AG10803 (cell line): ENCODE measurements at regions not wholly inside any gene's neighbourhood (a gene's known extent, or its start where the extent isn't known, plus 50 kb on each side); places are given as distances from the start of the nearest gene placed in this dataset.
A peak's percentile ranks its signal among the peaks of the same experiment; 100 is the strongest.
"Not testable (repeated sequence)": the region's sequence is repeated elsewhere in the genome, so short reads cannot be mapped to it uniquely, and the experiment has no call there.

ENCODE experiments used
- DNase-seq: peaks from one replicate; pipeline ENCODE4 v3.0.0; 2010; ENCODE audit warnings: low read depth
- H3K4me3 ChIP-seq: 2 replicates; pipeline ENCODE4 v1.5.1; 2011; ENCODE audit warnings: mild to moderate bottlenecking, low read length, control low read depth
- TF ChIP-seq, protein P1 (sequence below): conservative IDR thresholded peaks from 2 replicates; pipeline ENCODE4 v1.5.1; 2011; ENCODE audit warnings: mild to moderate bottlenecking, low read length, control low read depth, inconsistent platforms

GRCh38 chr10:83515001-83515400 lies 624.3 kb upstream of the GHITM start:
- no peak overlapping the region for H3K4me3 ChIP-seq
- DNase-seq = no peak
- TF ChIP-seq, protein P1, sequence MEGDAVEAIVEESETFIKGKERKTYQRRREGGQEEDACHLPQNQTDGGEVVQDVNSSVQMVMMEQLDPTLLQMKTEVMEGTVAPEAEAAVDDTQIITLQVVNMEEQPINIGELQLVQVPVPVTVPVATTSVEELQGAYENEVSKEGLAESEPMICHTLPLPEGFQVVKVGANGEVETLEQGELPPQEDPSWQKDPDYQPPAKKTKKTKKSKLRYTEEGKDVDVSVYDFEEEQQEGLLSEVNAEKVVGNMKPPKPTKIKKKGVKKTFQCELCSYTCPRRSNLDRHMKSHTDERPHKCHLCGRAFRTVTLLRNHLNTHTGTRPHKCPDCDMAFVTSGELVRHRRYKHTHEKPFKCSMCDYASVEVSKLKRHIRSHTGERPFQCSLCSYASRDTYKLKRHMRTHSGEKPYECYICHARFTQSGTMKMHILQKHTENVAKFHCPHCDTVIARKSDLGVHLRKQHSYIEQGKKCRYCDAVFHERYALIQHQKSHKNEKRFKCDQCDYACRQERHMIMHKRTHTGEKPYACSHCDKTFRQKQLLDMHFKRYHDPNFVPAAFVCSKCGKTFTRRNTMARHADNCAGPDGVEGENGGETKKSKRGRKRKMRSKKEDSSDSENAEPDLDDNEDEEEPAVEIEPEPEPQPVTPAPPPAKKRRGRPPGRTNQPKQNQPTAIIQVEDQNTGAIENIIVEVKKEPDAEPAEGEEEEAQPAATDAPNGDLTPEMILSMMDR = no peak

- H3K4me3 ChIP-seq = no peak overlapping the region
- TF ChIP-seq, protein P1 = no peak
- DNase-seq = no peak
These were observed 622.5 kb upstream of the GHITM start for GRCh38 chr10:83516788-83517187.

DNA sequence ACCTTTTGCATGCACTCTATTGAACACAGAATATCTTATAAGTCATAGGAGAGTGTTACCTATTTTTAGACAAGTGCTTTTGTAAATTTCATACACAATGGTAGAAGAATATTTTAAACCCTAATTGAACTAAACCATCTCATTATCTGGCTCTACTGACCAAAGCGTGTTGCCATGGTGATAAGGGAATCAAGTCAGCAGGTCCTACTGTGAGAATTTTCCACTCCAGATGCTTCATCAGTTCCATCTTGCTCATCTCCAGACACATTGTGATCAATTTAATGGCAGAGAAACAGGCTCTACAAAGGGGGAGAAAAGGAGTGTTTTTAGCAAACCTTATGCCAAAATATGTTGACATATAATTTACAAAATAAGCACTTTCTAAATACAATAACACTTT lies 621.9 kb upstream of the GHITM start:
- TF ChIP-seq, protein P1 = no peak
- no peak overlapping the region for H3K4me3 ChIP-seq
- DNase-seq = no peak

DNA sequence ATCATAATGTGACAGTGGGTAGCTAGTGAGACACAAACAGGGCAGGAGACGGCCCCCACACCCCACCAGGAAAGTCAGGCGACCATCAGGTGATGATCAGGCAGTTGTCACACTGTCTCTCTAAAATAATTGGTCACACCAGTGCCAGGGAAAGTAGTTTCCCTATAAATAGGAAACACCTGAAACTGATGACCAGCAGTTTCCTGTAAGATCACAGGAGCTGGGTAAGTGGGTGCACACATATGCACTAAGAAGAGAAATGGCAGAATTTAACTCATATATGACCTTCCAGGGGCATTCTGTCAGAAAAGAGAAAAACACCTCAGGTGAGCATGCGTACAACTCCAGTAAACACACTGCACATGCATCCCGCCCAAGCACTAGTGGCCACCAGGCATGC lies 620.5 kb upstream of the GHITM start:
- no peak overlapping the region for H3K4me3 ChIP-seq
- TF ChIP-seq, protein P1 = no peak
- DNase-seq = no peak

DNA sequence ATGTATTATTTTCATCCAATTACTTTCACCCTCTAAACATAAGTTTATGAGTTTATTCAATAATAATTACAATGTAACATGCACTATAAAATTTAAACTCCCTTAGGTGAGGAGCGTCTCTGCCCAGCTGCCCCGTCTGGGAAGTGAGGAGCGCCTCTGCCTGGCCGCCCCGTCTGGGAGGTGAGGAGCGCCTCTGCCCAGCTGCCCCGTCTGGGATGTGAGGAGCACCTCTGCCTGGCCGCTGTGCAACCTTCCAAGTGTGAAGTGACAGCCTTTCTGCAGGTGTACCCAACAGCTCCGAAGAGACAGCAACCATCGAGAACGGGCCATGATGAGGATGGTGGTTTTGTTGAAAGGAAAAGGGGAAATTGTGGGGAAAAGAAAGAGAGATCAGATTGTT lies 618.9 kb upstream of the GHITM start:
- not testable (repeated sequence) for DNase-seq, H3K4me3 ChIP-seq

GRCh38 chr10:83522456-83522855 lies 616.9 kb upstream of the GHITM start:
- DNase-seq = peak; percentile 10
- H3K4me3 ChIP-seq = no peak overlapping the region
- TF ChIP-seq, protein P1 = no peak

- no peak overlapping the region for H3K4me3 ChIP-seq
- TF ChIP-seq, protein P1 = no peak
- peak; percentile 65 for DNase-seq
These were observed 616.4 kb upstream of the GHITM start for GRCh38 chr10:83522881-83523386.

GRCh38 chr10:83527934-83528333 lies 611.4 kb upstream of the GHITM start:
- DNase-seq = no peak
- H3K4me3 ChIP-seq = no peak overlapping the region
- TF ChIP-seq, protein P1 = no peak
